ENCODE measurements at regions not wholly inside any gene's neighbourhood (a gene's known extent, or its start where the extent isn't known, plus 50 kb on each side); places are given as distances from the start of the nearest gene placed in this dataset.

- DNase-seq: no peak
These were observed 307.7 kb downstream of the LMO4 start for GRCh38 chr1:87636198-87636892.

GRCh38 chr1:87638636-87639035 is 310.0 kb downstream of the LMO4 start:
- no peak for DNase-seq

- no peak for DNase-seq
These were observed 313.3 kb downstream of the LMO4 start for GRCh38 chr1:87641996-87642395.

- DNase-seq: peak; percentile 89
These were observed 314.0 kb downstream of the LMO4 start for GRCh38 chr1:87642581-87643221.

- DNase-seq: peak; percentile 84
These were observed 315.4 kb downstream of the LMO4 start for GRCh38 chr1:87644033-87644578.

- DNase-seq: peak; percentile 91
These were observed 316.0 kb downstream of the LMO4 start for GRCh38 chr1:87644579-87645190.

GRCh38 chr1:87647430-87648177 is 318.9 kb downstream of the LMO4 start:
- DNase-seq: no peak

GRCh38 chr1:87648323-87649119 is 319.8 kb downstream of the LMO4 start:
- no peak for DNase-seq

GRCh38 chr1:87650306-87650705 is 321.6 kb downstream of the LMO4 start:
- DNase-seq: no peak

- DNase-seq: no peak
These were observed 323.5 kb downstream of the LMO4 start for GRCh38 chr1:87652176-87652575.

GRCh38 chr1:87665151-87665550 is 336.5 kb downstream of the LMO4 start:
- DNase-seq: no peak

GRCh38 chr1:87666681-87667080 is 338.0 kb downstream of the LMO4 start:
- no peak for DNase-seq

GRCh38 chr1:87669674-87670073 is 341.0 kb downstream of the LMO4 start:
- no peak for DNase-seq

- DNase-seq: no peak
These were observed 344.6 kb downstream of the LMO4 start for GRCh38 chr1:87673309-87673708.

- no peak for DNase-seq
These were observed 345.1 kb downstream of the LMO4 start for GRCh38 chr1:87673748-87674147.

GRCh38 chr1:87674791-87675190 is 346.1 kb downstream of the LMO4 start:
- DNase-seq: no peak

GRCh38 chr1:87678266-87678665 is 349.6 kb downstream of the LMO4 start:
- DNase-seq: peak; percentile 93

GRCh38 chr1:87682565-87682964 is 353.9 kb downstream of the LMO4 start:
- DNase-seq: no peak

- peak; percentile 85 for DNase-seq
These were observed 354.7 kb downstream of the LMO4 start for GRCh38 chr1:87683196-87683956.

GRCh38 chr1:87684194-87684593 is 355.5 kb downstream of the LMO4 start:
- DNase-seq: peak; percentile 67

- DNase-seq: peak; percentile 47
These were observed 356.1 kb downstream of the LMO4 start for GRCh38 chr1:87684713-87685205.
